H1 (cell line): ENCODE measurements at regions not wholly inside any gene's neighbourhood (a gene's known extent, or its start where the extent isn't known, plus 50 kb on each side); places are given as distances from the start of the nearest gene placed in this dataset.
"Not testable (repeated sequence)": the region's sequence is repeated elsewhere in the genome, so short reads cannot be mapped to it uniquely, and the experiment has no call there.

Source experiments
- CTCF ChIA-PET: fragments of 300-600 bp; sonication (Branson Sonifier 250); formaldehyde crosslinking; loops from one replicate; lab custom pipeline; 2021; ENCODE audit not compliant: partially characterized antibody; lab: Charles Lee
- POLR2A ChIA-PET: fragments of 300-600 bp; sonication (Branson Sonifier 250); formaldehyde crosslinking; loops from one replicate; lab custom pipeline; 2021; ENCODE audit warnings: inconsistent platforms; ENCODE audit not compliant: partially characterized antibody; lab: Charles Lee
- DNase-seq, 2 experiments: peaks; one replicate each; pipeline versions ENCODE4 v3.0.0 to v3.0.0-alpha.2; 2010 to 2022; ENCODE audit warnings: low spot score in 2 of 2, low read depth in 1 of 2, mixed read lengths in 1 of 2
- FAIRE-seq: peaks from 2 replicates; lab custom pipeline; 2011; peaks lifted over from hg19 to GRCh38; lab: Jason Lieb, UNC
- H2AFZ ChIP-seq: 2 replicates; pipeline ENCODE4 v1.8.1; 2012; ENCODE audit warnings: low read length, inconsistent platforms
- H2AK5ac ChIP-seq: 2 replicates; pipeline ENCODE4 v1.6.1; 2013; ENCODE audit warnings: low read depth, low read length
- H2BK120ac ChIP-seq: replicated peaks from 2 replicates; pipeline ENCODE3; 2013; ENCODE audit warnings: low read depth, low read length, inconsistent platforms
- H2BK12ac ChIP-seq: 2 replicates; pipeline ENCODE4 v1.6.1; 2013; ENCODE audit warnings: low read depth, low read length
- H2BK15ac ChIP-seq: 2 replicates; pipeline ENCODE4 v1.6.1; 2013; ENCODE audit warnings: low read length
- H2BK20ac ChIP-seq: 2 replicates; pipeline ENCODE4 v1.6.1; 2013; ENCODE audit warnings: low read length
- H2BK5ac ChIP-seq: 2 replicates; pipeline ENCODE4 v1.6.1; 2013; ENCODE audit warnings: low read depth, low read length
- H3K14ac ChIP-seq: 2 replicates; pipeline ENCODE4 v1.6.1; 2013; ENCODE audit warnings: inconsistent platforms; ENCODE audit not compliant: insufficient read length
- H3K18ac ChIP-seq: 2 replicates; pipeline ENCODE4 v1.6.1; 2013; ENCODE audit warnings: low read length; ENCODE audit errors: extremely low read depth
- H3K23ac ChIP-seq: 2 replicates; pipeline ENCODE4 v1.6.1; 2013; ENCODE audit warnings: inconsistent platforms; ENCODE audit not compliant: insufficient read length
- H3K23me2 ChIP-seq: 2 replicates; pipeline ENCODE4 v1.6.1; 2013; ENCODE audit warnings: low read depth, low read length
- H3K27ac ChIP-seq: 2 replicates; pipeline ENCODE4 v1.6.1; 2011; ENCODE audit warnings: low read depth, low read length, inconsistent platforms
- H3K27me3 ChIP-seq, 4 experiments: replicated peaks in 1 of 4; 1 replicate in 1 of 4; 2 replicates in 3 of 4; pipeline versions ENCODE4 v1.6.1 to v1.8.1; 2011 to 2013; ENCODE audit warnings: low read length in 3 of 4, mild to moderate bottlenecking in 3 of 4, inconsistent platforms in 2 of 4, mixed read lengths in 2 of 4, moderate library complexity in 1 of 4; ENCODE audit not compliant: control insufficient read depth in 3 of 4, insufficient read depth in 3 of 4; ENCODE audit errors: extremely low read depth in 1 of 4
- H3K36me3 ChIP-seq, 4 experiments: 2 replicates each; pipeline versions ENCODE4 v1.6.1 to v1.8.1; 2011 to 2013; ENCODE audit warnings: mild to moderate bottlenecking in 4 of 4, low read length in 3 of 4, moderate library complexity in 2 of 4, control low read depth in 1 of 4, inconsistent platforms in 1 of 4; ENCODE audit not compliant: insufficient read depth in 4 of 4, control insufficient read depth in 2 of 4
- H3K4ac ChIP-seq: replicated peaks from 2 replicates; pipeline ENCODE3; 2013; ENCODE audit warnings: low read length, low read depth, mixed read lengths, inconsistent platforms; ENCODE audit not compliant: insufficient read length
- H3K4me1 ChIP-seq, 4 experiments: replicated peaks in 1 of 4; 1 replicate in 1 of 4; 2 replicates in 3 of 4; pipeline versions ENCODE4 v1.6.1 to v1.8.1; 2011 to 2013; ENCODE audit warnings: low read length in 3 of 4, inconsistent platforms in 2 of 4, mixed read lengths in 1 of 4; ENCODE audit not compliant: insufficient read depth in 4 of 4, control insufficient read depth in 3 of 4
- H3K4me2 ChIP-seq, 2 experiments: 2 replicates each; pipeline versions ENCODE4 v1.6.1 to v1.8.1; 2011 to 2013; ENCODE audit warnings: low read depth in 2 of 2, low read length in 2 of 2, control low read depth in 1 of 2, inconsistent platforms in 1 of 2, mild to moderate bottlenecking in 1 of 2; ENCODE audit not compliant: insufficient read depth in 1 of 2
- H3K4me3 ChIP-seq, 4 experiments: fragments of 200-600, 300-600 bp in 1 of 4; sonication (generic), shearing (Covaris generic), sonication (Bioruptor Twin) in 1 of 4; 2 replicates each; pipeline versions ENCODE4 v1.5.1 to v1.8.1; 2011 to 2016; ENCODE audit warnings: low read length in 4 of 4, low read depth in 3 of 4, control low read depth in 2 of 4, inconsistent platforms in 2 of 4, mild to moderate bottlenecking in 2 of 4, mixed read lengths in 1 of 4, moderate library complexity in 1 of 4; ENCODE audit not compliant: insufficient read depth in 2 of 4; ENCODE audit errors: extremely low read depth in 1 of 4
- H3K56ac ChIP-seq: replicated peaks from 2 replicates; pipeline ENCODE3; 2013; ENCODE audit warnings: low read depth, mild to moderate bottlenecking, mixed read lengths, low read length, inconsistent platforms; ENCODE audit not compliant: insufficient read length
- H3K79me1 ChIP-seq: 2 replicates; pipeline ENCODE4 v1.6.1; 2013; ENCODE audit warnings: low read depth, low read length, control low read depth
- H3K79me2 ChIP-seq, 2 experiments: 2 replicates each; pipeline versions ENCODE4 v1.6.1 to v1.8.1; 2012 to 2013; ENCODE audit warnings: low read length in 2 of 2, mild to moderate bottlenecking in 2 of 2, inconsistent platforms in 1 of 2; ENCODE audit not compliant: insufficient read depth in 2 of 2, control insufficient read depth in 1 of 2
- H3K9ac ChIP-seq, 4 experiments: replicated peaks in 1 of 4; 1 replicate in 1 of 4; 2 replicates in 3 of 4; pipeline versions ENCODE4 v1.6.1 to v1.8.1; 2011 to 2013; ENCODE audit warnings: low read depth in 3 of 4, low read length in 3 of 4, control low read depth in 2 of 4, mild to moderate bottlenecking in 2 of 4, moderate library complexity in 2 of 4, inconsistent platforms in 1 of 4; ENCODE audit errors: extremely low read depth in 1 of 4
- H3K9me3 ChIP-seq, 2 experiments: 2 replicates each; pipeline versions ENCODE4 v1.6.1 to v1.8.1; 2012 to 2013; ENCODE audit warnings: mild to moderate bottlenecking in 2 of 2, moderate library complexity in 2 of 2, control low read depth in 1 of 2, inconsistent platforms in 1 of 2, low read depth in 1 of 2, low read length in 1 of 2, mixed read lengths in 1 of 2; ENCODE audit not compliant: insufficient read depth in 2 of 2
- H4K20me1 ChIP-seq, 2 experiments: replicated peaks in 1 of 2; 2 replicates each; pipeline versions ENCODE3 to v1.8.1; 2011 to 2013; ENCODE audit warnings: inconsistent platforms in 2 of 2, low read length in 2 of 2, mild to moderate bottlenecking in 1 of 2; ENCODE audit not compliant: insufficient read depth in 2 of 2, control insufficient read depth in 1 of 2
- H4K5ac ChIP-seq: 2 replicates; pipeline ENCODE4 v1.6.1; 2013; ENCODE audit warnings: low read length, low read depth, mixed read lengths, inconsistent platforms; ENCODE audit not compliant: insufficient read length
- H4K8ac ChIP-seq: 2 replicates; pipeline ENCODE4 v1.8.0; 2013; ENCODE audit warnings: mild to moderate bottlenecking, moderate library complexity, low read length, inconsistent platforms; ENCODE audit not compliant: insufficient read depth; ENCODE audit errors: extremely low read depth
- H4K91ac ChIP-seq: replicated peaks from 2 replicates; pipeline ENCODE3; 2013; ENCODE audit warnings: low read length, mixed read lengths, inconsistent platforms; ENCODE audit not compliant: insufficient read length
- ATF2 ChIP-seq: IDR thresholded peaks from 2 replicates; pipeline ENCODE4 v1.6.1; 2012; ENCODE audit warnings: low read length, inconsistent platforms
- KDM4A ChIP-seq: IDR thresholded peaks from one replicate; pipeline ENCODE4 v1.7.1; 2012; ENCODE audit warnings: low read depth, mild to moderate bottlenecking, moderate library complexity, low read length, inconsistent platforms; ENCODE audit not compliant: severe bottlenecking
- WGBS, 2 experiments: shearing (Covaris generic) in 1 of 2; methylation state at CpG; one replicate each; pipeline versions ENCODE4 v1.1.6 to v1.1.7; 2013 to 2015; ENCODE audit warnings: low lambda C conversion rate in 2 of 2, mixed read lengths in 2 of 2, inconsistent platforms in 1 of 2, low coverage in 1 of 2, missing lambda C conversion rate in 1 of 2; ENCODE audit not compliant: insufficient replicate concordance in 2 of 2, insufficient coverage in 1 of 2, insufficient read length in 1 of 2; ENCODE audit errors: extremely low coverage in 1 of 2, missing lambda C conversion rate in 1 of 2; 5-methylcytosine and 5-hydroxymethylcytosine counted together

- TF ChIP-seq ATF2 (no peak), KDM4A (no peak)
These were observed 342.2 kb upstream of the ZNF608 start (continued) for GRCh38 chr5:125088522-125089105.

GRCh38 chr5:125092138-125092537 is 345.7 kb upstream of the ZNF608 start:
- H2BK15ac ChIP-seq, H3K4me1 ChIP-seq, H3K56ac ChIP-seq, H3K18ac ChIP-seq, H4K20me1 ChIP-seq, H2BK5ac ChIP-seq, H3K79me2 ChIP-seq, H2BK120ac ChIP-seq, H4K8ac ChIP-seq, H3K9ac ChIP-seq, H2BK12ac ChIP-seq, H3K23ac ChIP-seq, H4K5ac ChIP-seq, H3K23me2 ChIP-seq, H3K36me3 ChIP-seq, POLR2A ChIA-PET, H3K4me3 ChIP-seq, H2AFZ ChIP-seq, H3K14ac ChIP-seq, DNase-seq, H3K4me2 ChIP-seq, H2AK5ac ChIP-seq, H3K4ac ChIP-seq, H2BK20ac ChIP-seq, H4K91ac ChIP-seq, H3K27me3 ChIP-seq, H3K27ac ChIP-seq, FAIRE-seq, H3K79me1 ChIP-seq: not testable (repeated sequence)
- CTCF ChIA-PET = interaction anchor here (1.0 kb wide), 1 partner anchor 13 kb away, joined by 3 read pairs; no protein-coding TSS in a partner anchor
- H3K9me3 ChIP-seq = peaks cover 5 to 13% of the 10 kb centered on the region in 2 experiments; a peak in 2 of 4 replicates
- 81% methylated on average over 3 of the region's 3 CpGs; no CpG with 5 or more reads in 1 of the 2 experiments for WGBS, 2 experiments
